Muscle layer of duodenum (tissue), 2 donors: ENCODE measurements at regions not wholly inside any gene's neighbourhood (a gene's known extent, or its start where the extent isn't known, plus 50 kb on each side); places are given as distances from the start of the nearest gene placed in this dataset.
"Not testable (repeated sequence)": the region's sequence is repeated elsewhere in the genome, so short reads cannot be mapped to it uniquely, and the experiment has no call there.

Experiments used
- H3K27ac ChIP-seq: one replicate; pipeline ENCODE4 v1.7.0; 2013; ENCODE audit warnings: mild to moderate bottlenecking, low read length
- H3K27me3 ChIP-seq: one replicate; pipeline ENCODE4 v1.7.0; 2013; ENCODE audit warnings: low read depth, mild to moderate bottlenecking, control low read depth, low read length
- H3K36me3 ChIP-seq, 2 donors: one replicate each; pipeline ENCODE4 v1.7.0; 2013; ENCODE audit warnings: low read length in 2 of 2, control low read depth in 1 of 2, mild to moderate bottlenecking in 1 of 2; ENCODE audit not compliant: insufficient read depth in 2 of 2, control insufficient read depth in 1 of 2
- H3K4me1 ChIP-seq, 2 donors: one replicate each; pipeline ENCODE4 v1.7.0; 2013; ENCODE audit warnings: low read length in 2 of 2, mild to moderate bottlenecking in 2 of 2, control low read depth in 1 of 2, moderate library complexity in 1 of 2; ENCODE audit not compliant: insufficient read depth in 2 of 2, control insufficient read depth in 1 of 2
- H3K4me3 ChIP-seq, 2 donors: one replicate each; pipeline ENCODE4 v1.7.0; 2013; ENCODE audit warnings: low read length in 2 of 2, low read depth in 1 of 2, mild to moderate bottlenecking in 1 of 2
- H3K9me3 ChIP-seq, 2 donors: one replicate each; pipeline ENCODE4 v1.7.0; 2013; ENCODE audit warnings: low read length in 2 of 2, control low read depth in 1 of 2, mild to moderate bottlenecking in 1 of 2; ENCODE audit not compliant: control insufficient read depth in 1 of 2
- donor health status: healthy.

- H3K4me3 ChIP-seq: no peak overlapping the region
- H3K36me3 ChIP-seq: no peaks in the 10 kb centered on the region
- no peak overlapping the region for H3K27ac ChIP-seq
Observed at GRCh38 chr3:22691856-22692628, 511.1 kb upstream of the UBE2E2 start.

GRCh38 chr3:22700876-22701275 is 502.3 kb upstream of the UBE2E2 start:
- Histone ChIP-seq H3K36me3 (no peaks in the 10 kb centered on the region), H3K4me1 (no peaks in the 10 kb centered on the region), H3K27me3 (no peaks in the 10 kb centered on the region), H3K4me3 (no peak overlapping the region), H3K27ac (no peak overlapping the region), H3K9me3 (no peaks in the 10 kb centered on the region)

More at GRCh38 chr3:22691856-22692628, 511.1 kb upstream of the UBE2E2 start:
- H3K4me1 ChIP-seq: peaks cover 0 to 6% of the 10 kb centered on the region in 2 donors
- H3K27me3 ChIP-seq: no peaks in the 10 kb centered on the region
- H3K9me3 ChIP-seq: no peaks in the 10 kb centered on the region

GRCh38 chr3:22704166-22704565 is 499.0 kb upstream of the UBE2E2 start:
- Histone ChIP-seq H3K27me3 (no peaks in the 10 kb centered on the region), H3K27ac (no peak overlapping the region), H3K9me3 (peaks cover 0 to 9% of the 10 kb centered on the region in 2 donors), H3K4me3 (no peak overlapping the region), H3K36me3 (no peaks in the 10 kb centered on the region), H3K4me1 (no peaks in the 10 kb centered on the region)

GRCh38 chr3:22704571-22705354 is 498.4 kb upstream of the UBE2E2 start:
- no peaks in the 10 kb centered on the region for H3K4me1 ChIP-seq
- no peak overlapping the region for H3K4me3 ChIP-seq
- H3K9me3 ChIP-seq: peaks cover 0 to 9% of the 10 kb centered on the region in 2 donors
- no peak overlapping the region for H3K27ac ChIP-seq
- no peaks in the 10 kb centered on the region for H3K27me3 ChIP-seq
- H3K36me3 ChIP-seq: no peaks in the 10 kb centered on the region

GRCh38 chr3:22706922-22707321 is 496.2 kb upstream of the UBE2E2 start:
- not testable (repeated sequence) for H3K9me3 ChIP-seq, H3K4me1 ChIP-seq

GRCh38 chr3:22713936-22714335 is 489.2 kb upstream of the UBE2E2 start:
- no peak overlapping the region for H3K4me3 ChIP-seq
- no peak overlapping the region for H3K27ac ChIP-seq
- H3K27me3 ChIP-seq: no peaks in the 10 kb centered on the region
- H3K9me3 ChIP-seq: peaks cover 0 to 4% of the 10 kb centered on the region in 2 donors
- H3K36me3 ChIP-seq: no peaks in the 10 kb centered on the region
- H3K4me1 ChIP-seq: no peaks in the 10 kb centered on the region

More at GRCh38 chr3:22706922-22707321, 496.2 kb upstream of the UBE2E2 start:
- not testable (repeated sequence) for H3K27me3 ChIP-seq, H3K36me3 ChIP-seq, H3K27ac ChIP-seq
- peak overlapping the region in 1 of 2 donors; percentile 11 for H3K4me3 ChIP-seq

- Histone ChIP-seq H3K27me3 (no peaks in the 10 kb centered on the region), H3K4me1 (no peaks in the 10 kb centered on the region), H3K36me3 (no peaks in the 10 kb centered on the region), H3K4me3 (no peak overlapping the region), H3K27ac (no peak overlapping the region), H3K9me3 (peaks cover 0 to 4% of the 10 kb centered on the region in 2 donors)
Observed at GRCh38 chr3:22714749-22715148, 488.4 kb upstream of the UBE2E2 start.

- Histone ChIP-seq H3K27me3 (no peaks in the 10 kb centered on the region), H3K4me1 (no peaks in the 10 kb centered on the region), H3K27ac (no peak overlapping the region), H3K4me3 (no peak overlapping the region), H3K36me3 (no peaks in the 10 kb centered on the region), H3K9me3 (no peaks in the 10 kb centered on the region)
Observed at GRCh38 chr3:22720596-22720995, 482.5 kb upstream of the UBE2E2 start.

GRCh38 chr3:22724420-22724819 is 478.7 kb upstream of the UBE2E2 start:
- no peak overlapping the region for H3K4me3 ChIP-seq
- H3K9me3 ChIP-seq: no peaks in the 10 kb centered on the region
- no peaks in the 10 kb centered on the region for H3K4me1 ChIP-seq
- H3K27ac ChIP-seq: no peak overlapping the region
- H3K27me3 ChIP-seq: no peaks in the 10 kb centered on the region
- no peaks in the 10 kb centered on the region for H3K36me3 ChIP-seq

- Histone ChIP-seq H3K9me3 (no peaks in the 10 kb centered on the region), H3K27me3 (no peaks in the 10 kb centered on the region), H3K4me3 (no peak overlapping the region), H3K36me3 (no peaks in the 10 kb centered on the region), H3K27ac (no peak overlapping the region), H3K4me1 (no peaks in the 10 kb centered on the region)
Observed at GRCh38 chr3:22728406-22728805, 474.7 kb upstream of the UBE2E2 start.

GRCh38 chr3:22729212-22729611 is 473.9 kb upstream of the UBE2E2 start:
- Histone ChIP-seq H3K36me3 (no peaks in the 10 kb centered on the region), H3K4me1 (no peaks in the 10 kb centered on the region), H3K27ac (no peak overlapping the region), H3K9me3 (no peaks in the 10 kb centered on the region), H3K4me3 (no peak overlapping the region), H3K27me3 (no peaks in the 10 kb centered on the region)
